Gastrocnemius medialis (tissue), 4 donors: ENCODE measurements at regions not wholly inside any gene's neighbourhood (a gene's known extent, or its start where the extent isn't known, plus 50 kb on each side); places are given as distances from the start of the nearest gene placed in this dataset.
"Not testable (repeated sequence)": the region's sequence is repeated elsewhere in the genome, so short reads cannot be mapped to it uniquely, and the experiment has no call there.

ENCODE experiments used
- ATAC-seq, 2 donors: fragments of 150-250 bp; one replicate each; pipeline ENCODE4 v1.9.1; 2016
- DNase-seq, 2 donors: peaks; one replicate each; pipeline ENCODE4 v3.0.0-alpha.2; 2019
- H3K27ac ChIP-seq, 4 donors: fragments of 200-600 bp; sonication (generic); 1 replicate in 1 of 4; 2 replicates in 3 of 4; pipeline ENCODE4 v1.5.1; 2016 to 2018; ENCODE audit warnings: mild to moderate bottlenecking in 2 of 4, moderate library complexity in 1 of 4
- H3K27me3 ChIP-seq, 3 donors: fragments of 200-600 bp; sonication (generic) in 2 of 3; 1 replicate in 1 of 3; 2 replicates in 2 of 3; pipeline versions ENCODE4 v1.5.1 to v1.6.0; 2016 to 2019; ENCODE audit warnings: mild to moderate bottlenecking in 1 of 3, moderate library complexity in 1 of 3
- H3K36me3 ChIP-seq, 2 donors: fragments of 200-600 bp; sonication (generic) in 1 of 2; one replicate each; pipeline ENCODE4 v1.5.1; 2017 to 2018
- H3K4me1 ChIP-seq, 2 donors: fragments of 200-600 bp; sonication (generic) in 1 of 2; one replicate each; pipeline ENCODE4 v1.5.1; 2016 to 2017; ENCODE audit warnings: mild to moderate bottlenecking in 2 of 2
- H3K4me3 ChIP-seq, 4 donors: fragments of 200-600 bp; sonication (generic) in 3 of 4; 1 replicate in 1 of 4; 2 replicates in 3 of 4; pipeline ENCODE4 v1.5.1; 2016 to 2019; ENCODE audit warnings: mild to moderate bottlenecking in 2 of 4
- H3K9me3 ChIP-seq, 3 donors: fragments of 200-600 bp; sonication (generic) in 2 of 3; 1 replicate in 1 of 3; 2 replicates in 2 of 3; pipeline ENCODE4 v1.5.1; 2016 to 2019
- CTCF ChIP-seq, 5 experiments: fragments of 450-650 bp in 3 of 5; fragments of 200-600 bp in 2 of 5; sonication (generic) in 2 of 5; IDR thresholded peaks in 4 of 5; conservative IDR thresholded peaks in 1 of 5; 1 replicate in 4 of 5; 2 replicates in 1 of 5; pipeline ENCODE4 v1.5.1; 2016 to 2019; ENCODE audit warnings: antibody characterized with exemption in 5 of 5, mild to moderate bottlenecking in 3 of 5, moderate library complexity in 3 of 5
- POLR2A ChIP-seq, 2 donors: fragments of 450-650 bp; IDR thresholded peaks; one replicate each; pipeline ENCODE4 v1.6.1; 2017; ENCODE audit warnings: antibody characterized with exemption in 2 of 2, mild to moderate bottlenecking in 2 of 2, moderate library complexity in 2 of 2
- in situ Hi-C, 4 donors: fragments of 200-750 bp; cut with MboI; loops; one replicate each; pipeline versions ENCODE4 v1.15.0 to v1.8.0; 2017; ENCODE audit warnings: low sequenced_read_pairs in 4 of 4
- intact Hi-C: fragments of 100-400 bp; cut with DNase I; formaldehyde crosslinking; loops from one replicate; pipeline ENCODE4 v1.15.1; 2023; ENCODE audit warnings: low total_unique reads

DNA sequence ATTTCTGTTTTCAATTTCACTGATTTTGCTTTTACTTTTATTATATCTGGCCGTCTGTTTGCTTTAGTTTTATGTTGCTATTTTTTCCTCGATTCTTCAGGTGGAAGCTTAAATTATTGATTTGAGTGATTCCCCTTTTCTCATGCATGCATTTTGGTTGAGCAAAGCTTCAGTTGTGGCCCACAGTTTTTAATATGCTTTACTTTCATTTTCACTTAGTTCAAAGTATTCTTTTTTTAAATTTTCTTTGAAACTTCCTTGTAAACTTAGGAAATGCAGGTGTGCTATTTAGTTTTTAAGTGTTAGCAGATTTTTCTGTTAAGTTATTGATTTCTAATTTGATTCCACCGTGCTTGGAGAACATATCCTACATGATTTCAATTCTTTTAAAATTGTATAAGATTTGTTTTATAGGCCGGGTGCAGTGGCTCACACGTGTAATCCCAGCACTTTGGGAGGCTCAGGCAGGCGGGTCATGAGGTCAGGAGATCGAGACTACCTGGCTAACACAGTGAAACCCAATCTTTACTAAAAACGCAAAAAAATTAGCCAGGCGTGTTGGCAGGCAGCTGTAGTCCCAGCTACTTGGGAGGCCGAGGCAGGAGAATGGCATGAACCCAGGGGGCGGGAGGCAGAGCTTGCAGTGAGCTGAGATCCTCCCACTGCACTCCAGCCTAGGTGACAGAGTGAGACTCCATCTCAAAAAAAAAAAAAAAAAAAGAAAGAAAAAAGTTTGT lies 531.2 kb downstream of the KIF2B start:
- in situ Hi-C loops (no loop called here), intact Hi-C loops (no loop called here)
- TF ChIP-seq CTCF (IDR thresholded peaks at IDR 0.05 in 4 of 5, conservative IDR thresholded peaks at IDR 0.05 in 1 of 5) (no peak), POLR2A (IDR thresholded peaks at IDR 0.05) (no peak)
- ATAC-seq (no peak), DNase-seq (no peak)
- Histone ChIP-seq H3K27ac (no peak overlapping the region), H3K27me3 (no peaks in the 10 kb centered on the region), H3K36me3 (no peaks in the 10 kb centered on the region), H3K9me3 (no peaks in the 10 kb centered on the region), H3K4me3 (no peak overlapping the region), H3K4me1 (no peaks in the 10 kb centered on the region)

DNA sequence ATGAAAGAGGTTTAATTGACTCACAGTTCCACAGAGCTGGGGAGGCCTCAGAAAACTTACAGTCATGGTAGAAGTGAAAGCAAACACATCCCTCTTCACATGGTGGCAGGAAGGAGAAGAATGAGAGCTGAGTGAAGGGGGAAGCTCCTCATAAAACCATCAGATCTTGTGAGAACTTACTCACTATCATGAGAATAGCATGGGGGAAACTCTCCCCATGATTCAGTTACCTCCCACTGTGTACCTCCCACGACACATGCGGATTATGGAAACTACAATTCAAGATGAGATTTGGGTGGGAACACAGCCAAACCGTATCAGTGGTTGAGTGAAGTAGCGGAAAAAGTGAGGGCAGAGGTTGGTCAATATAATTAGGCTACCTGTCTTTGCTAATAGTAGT lies 538.3 kb downstream of the KIF2B start:
- H3K4me1 ChIP-seq, H3K4me3 ChIP-seq, ATAC-seq, in situ Hi-C loops, H3K27me3 ChIP-seq, H3K27ac ChIP-seq, H3K9me3 ChIP-seq, intact Hi-C loops, DNase-seq, H3K36me3 ChIP-seq: not testable (repeated sequence)

DNA sequence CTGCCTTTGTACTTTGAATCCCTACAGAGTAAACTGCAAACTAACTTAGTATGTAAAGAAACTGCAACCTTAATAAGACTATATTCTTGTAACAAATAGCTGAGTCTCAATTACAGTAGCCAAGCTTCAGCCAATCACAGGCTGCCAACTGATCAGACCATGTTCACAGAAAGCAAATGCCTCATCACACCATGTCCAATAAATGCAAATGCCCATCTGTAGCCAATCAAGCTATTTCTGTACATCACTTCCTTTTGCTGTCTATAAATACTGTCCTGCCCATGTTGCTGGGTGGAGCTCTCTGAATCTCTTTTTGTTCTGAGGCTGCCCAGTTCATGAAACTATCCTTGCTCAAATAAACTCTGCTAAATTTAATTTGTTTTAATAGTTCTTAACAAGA lies 531.7 kb upstream of the TOM1L1 start:
- Histone ChIP-seq H3K4me3 (no peak overlapping the region), H3K27ac (no peak overlapping the region), H3K36me3 (no peaks in the 10 kb centered on the region), H3K4me1 (no peaks in the 10 kb centered on the region), H3K9me3 (no peaks in the 10 kb centered on the region), H3K27me3 (no peaks in the 10 kb centered on the region)
- ATAC-seq, result no peak
- intact Hi-C loops, result no loop called here
- in situ Hi-C loops, result no loop called here
- TF ChIP-seq CTCF (IDR thresholded peaks at IDR 0.05 in 4 of 5, conservative IDR thresholded peaks at IDR 0.05 in 1 of 5) (no peak), POLR2A (IDR thresholded peaks at IDR 0.05) (no peak)
- no peak for DNase-seq

- Histone ChIP-seq H3K4me3 (no peak overlapping the region), H3K4me1 (no peaks in the 10 kb centered on the region), H3K36me3 (no peaks in the 10 kb centered on the region), H3K27me3 (no peaks in the 10 kb centered on the region), H3K9me3 (no peaks in the 10 kb centered on the region), H3K27ac (no peak overlapping the region)
- intact Hi-C loops (no loop called here), in situ Hi-C loops (loop anchor here in 1 of 4 donors (10.0 kb wide), 1 partner anchor 57 kb away; no protein-coding TSS in a partner anchor)
- ATAC-seq (no peak), DNase-seq (no peak)
- TF ChIP-seq CTCF (IDR thresholded peaks at IDR 0.05 in 4 of 5, conservative IDR thresholded peaks at IDR 0.05 in 1 of 5) (no peak), POLR2A (IDR thresholded peaks at IDR 0.05) (no peak)
Observed at GRCh38 chr17:54372069-54372749, 528.4 kb upstream of the TOM1L1 start.

DNA sequence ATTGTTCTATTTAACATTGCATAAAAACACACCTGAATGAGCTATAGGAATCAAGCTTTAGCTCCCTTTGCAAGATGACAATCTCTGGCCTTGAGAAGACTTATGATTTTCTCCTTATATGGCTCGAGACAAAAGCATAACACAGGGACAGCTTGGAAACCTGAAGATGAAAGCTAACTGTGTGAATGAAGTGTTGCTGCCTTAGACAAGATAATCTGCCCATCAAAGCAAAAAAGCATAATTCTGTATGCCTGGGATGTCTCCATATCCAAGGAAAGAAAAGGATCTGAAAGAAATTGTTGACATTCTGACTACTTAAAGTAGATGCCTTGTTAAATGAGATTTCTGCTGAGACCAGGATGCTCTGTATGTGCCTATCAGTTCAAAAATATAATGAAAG lies 526.7 kb upstream of the TOM1L1 start:
- no peak for ATAC-seq
- intact Hi-C loops (no loop called here), in situ Hi-C loops (loop anchor here in 1 of 4 donors (10.0 kb wide), 1 partner anchor 59 kb away; no protein-coding TSS in a partner anchor)
- Histone ChIP-seq H3K4me3 (no peak overlapping the region), H3K27ac (no peak overlapping the region), H3K36me3 (no peaks in the 10 kb centered on the region), H3K9me3 (no peaks in the 10 kb centered on the region), H3K4me1 (no peaks in the 10 kb centered on the region), H3K27me3 (no peaks in the 10 kb centered on the region)
- no peak for DNase-seq
- TF ChIP-seq CTCF (IDR thresholded peaks at IDR 0.05 in 4 of 5, conservative IDR thresholded peaks at IDR 0.05 in 1 of 5) (no peak), POLR2A (IDR thresholded peaks at IDR 0.05) (no peak)

DNA sequence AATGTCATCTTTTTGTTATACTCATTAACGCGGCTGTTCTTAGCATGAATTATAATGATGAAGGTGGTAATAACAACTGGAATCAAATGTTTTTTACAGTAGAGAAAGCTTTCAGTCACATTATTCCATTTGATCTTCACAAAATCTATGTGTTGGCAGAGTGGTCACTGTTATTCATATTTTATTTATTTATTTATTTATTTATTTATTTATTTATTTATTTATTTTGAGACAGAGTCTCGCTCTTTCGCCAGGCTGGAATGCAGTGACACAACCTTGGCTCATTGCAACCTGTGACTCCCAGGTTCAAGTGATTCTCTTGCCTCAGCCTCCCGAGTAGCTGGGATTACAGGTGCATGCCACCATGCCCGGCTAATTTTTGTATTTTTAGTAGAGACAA lies 524.2 kb upstream of the TOM1L1 start:
- H3K27me3 ChIP-seq, DNase-seq, H3K36me3 ChIP-seq, ATAC-seq, H3K4me1 ChIP-seq, H3K9me3 ChIP-seq, H3K27ac ChIP-seq, H3K4me3 ChIP-seq, intact Hi-C loops: not testable (repeated sequence)
- in situ Hi-C loops, result loop anchor here in 1 of 4 donors (10.0 kb wide), 1 partner anchor 62 kb away; no protein-coding TSS in a partner anchor
